ENCODE measurements at regions not wholly inside any gene's neighbourhood (a gene's known extent, or its start where the extent isn't known, plus 50 kb on each side); places are given as distances from the start of the nearest gene placed in this dataset.

DNA sequence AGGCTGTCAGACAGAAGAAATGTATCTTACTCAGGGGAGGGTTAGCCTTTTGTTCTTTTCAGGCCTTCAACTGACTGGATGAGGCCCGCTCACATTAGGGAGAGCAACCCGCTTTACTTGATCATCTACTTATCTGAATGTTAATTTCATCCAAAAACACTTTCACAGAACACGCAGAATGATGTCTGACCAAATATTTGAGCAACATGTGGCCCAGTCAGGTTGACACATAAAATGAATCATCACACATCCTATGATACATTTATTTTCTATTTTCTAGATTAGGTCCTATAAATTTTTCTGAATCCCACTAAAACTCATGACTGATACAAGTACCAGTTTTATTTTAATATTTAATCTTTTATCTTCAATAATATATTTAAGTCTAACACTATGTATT, 260.3 kb downstream of the IL15 start:
- H3K27ac Mint-ChIP-seq = no peak overlapping the region

More for the DNA sequence above, 260.3 kb downstream of the IL15 start:
- no CpG with 5 or more reads among the region's 3 CpGs for WGBS (ENCODE audit: extremely low coverage, insufficient read length, low lambda C conversion rate)
- no peak overlapping the region for H3K18ac ChIP-seq (ENCODE audit: insufficient read length, low read depth, low read length)
- no peak overlapping the region for H2AFZ ChIP-seq (ENCODE audit: low read length)
- H3K9ac ChIP-seq (ENCODE audit: extremely low read depth, insufficient read length, low read length) = no peak overlapping the region
- no peaks in the 10 kb centered on the region for H3K79me1 ChIP-seq (ENCODE audit: insufficient read depth, low read depth, low read length, poor library complexity, severe bottlenecking)
- H3K27me3 ChIP-seq (ENCODE audit: insufficient read depth, low read length) = no peaks in the 10 kb centered on the region
- TF ChIP-seq CTCF (conservative IDR thresholded peaks at IDR 0.05) = no peak
- H3K4me1 ChIP-seq (ENCODE audit: insufficient read depth, low read length) = peaks cover 8% of the 10 kb centered on the region; the same call in 1 of the 2 replicates
- H2BK5ac ChIP-seq (ENCODE audit: insufficient read length, low read length) = no peak overlapping the region
- no peaks in the 10 kb centered on the region for H4K20me1 ChIP-seq (ENCODE audit: control insufficient read depth, insufficient read depth, insufficient read length)
- no peaks in the 10 kb centered on the region for H3K27me3 Mint-ChIP-seq (ENCODE audit: low read depth)
- no peak overlapping the region for H3K56ac ChIP-seq (ENCODE audit: insufficient read length, low read depth, low read length)
- no peak overlapping the region for H4K91ac ChIP-seq (ENCODE audit: insufficient read length, low read depth, low read length)
- H3K27ac ChIP-seq (ENCODE audit: insufficient read length, low read depth, low read length) = no peak overlapping the region
- no peak overlapping the region for H2BK15ac ChIP-seq (ENCODE audit: low read depth, low read length)
- H4K8ac ChIP-seq (replicated peaks; ENCODE audit: insufficient read length, low read depth, low read length) = no peak overlapping the region
- H3K23me2 ChIP-seq (ENCODE audit: insufficient read length, low read depth, low read length, poor library complexity, severe bottlenecking) = no peaks in the 10 kb centered on the region
- H3K14ac ChIP-seq (ENCODE audit: insufficient read depth, low read length) = no peak overlapping the region
- H2BK120ac ChIP-seq (ENCODE audit: low read depth, low read length, poor library complexity, severe bottlenecking) = no peak overlapping the region
- no peak overlapping the region for H3K4ac ChIP-seq (ENCODE audit: low read depth, low read length)
- H3K9me3 Mint-ChIP-seq = no peaks in the 10 kb centered on the region
- H3T11ph ChIP-seq (ENCODE audit: low read length) = no peak overlapping the region
- H3K4me3 Mint-ChIP-seq = no peak overlapping the region
- DNase-seq = no peak
- H3K36me3 Mint-ChIP-seq (ENCODE audit: insufficient read depth in 1 of 3, low read depth in 3 of 3) = peaks cover 0 to 4% (median 0%) of the 10 kb centered on the region in 3 experiments; a peak in 1 of 7 replicates
- H4K5ac ChIP-seq (ENCODE audit: insufficient read length, low read depth, low read length) = no peak overlapping the region
- no peak overlapping the region for H2BK20ac ChIP-seq (ENCODE audit: low read depth, low read length, poor library complexity, severe bottlenecking)
- H2AK5ac ChIP-seq (ENCODE audit: insufficient read length, low read length) = no peak overlapping the region
- no peak overlapping the region for H3K4me2 ChIP-seq (ENCODE audit: insufficient read depth, insufficient read length, low read length)
- no peaks in the 10 kb centered on the region for H3K79me2 ChIP-seq (ENCODE audit: insufficient read depth, low read length)
- H3K4me1 Mint-ChIP-seq = peaks cover 27 to 37% of the 10 kb centered on the region in 2 experiments
- no peak overlapping the region for H2BK12ac ChIP-seq (ENCODE audit: insufficient read length, low read depth, low read length)
- H3K9me3 ChIP-seq (ENCODE audit: control insufficient read depth, low read depth, low read length) = no peaks in the 10 kb centered on the region
- H3K23ac ChIP-seq (ENCODE audit: insufficient read length, low read depth, low read length) = no peak overlapping the region

All from H9 (cell line).